ENCODE measurements at regions not wholly inside any gene's neighbourhood (a gene's known extent, or its start where the extent isn't known, plus 50 kb on each side); places are given as distances from the start of the nearest gene placed in this dataset.

DNA sequence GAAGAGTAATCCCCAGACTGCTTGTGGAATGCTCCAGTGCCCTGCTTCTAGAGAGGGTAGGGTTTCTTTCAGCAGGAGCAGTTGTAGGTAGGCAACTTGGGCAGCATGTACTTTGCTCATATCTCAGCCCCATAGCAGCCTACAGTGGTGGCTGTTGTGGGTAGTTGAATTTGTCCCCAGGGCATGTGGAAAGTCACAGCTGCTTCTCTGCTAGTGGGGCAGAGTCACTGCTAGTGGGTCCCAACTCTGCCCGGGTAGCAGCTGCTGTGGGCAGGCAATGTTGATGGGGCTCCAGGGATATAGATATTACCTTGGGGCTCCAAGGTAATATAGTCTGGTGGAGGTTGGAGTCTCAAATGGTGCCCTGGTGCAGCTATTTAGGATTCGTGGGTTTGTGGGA, 174.5 kb downstream of the OTOL1 start:
- POLR2A ChIA-PET: no interaction called here
- CTCF ChIA-PET: no interaction called here

More for the DNA sequence above, 174.5 kb downstream of the OTOL1 start:
- no peak overlapping the region for H3K4me2 ChIP-seq (ENCODE audit: low read length)
- H3K4me3 ChIP-seq (replicated peaks in 1 of 2; ENCODE audit: low read depth in 1 of 2, low read length in 2 of 2): no peak overlapping the region
- H4K20me1 ChIP-seq (ENCODE audit: insufficient read depth): no peaks in the 10 kb centered on the region
- no peaks in the 10 kb centered on the region for H3K4me1 ChIP-seq (ENCODE audit: control insufficient read depth in 1 of 2, insufficient read depth in 2 of 2, low read length in 2 of 2)
- TF ChIP-seq SRF (IDR thresholded peaks at IDR 0.05; ENCODE audit: low read depth) (no peak), EZH2 (IDR thresholded peaks at IDR 0.05) (no peak), RAD21 (IDR thresholded peaks at IDR 0.05; ENCODE audit: low read depth) (no peak), JUND (IDR thresholded peaks at IDR 0.05) (no peak), POLR2A (IDR thresholded peaks at IDR 0.05; ENCODE audit: borderline replicate concordance, extremely low read depth, insufficient read depth, insufficient read length) (no peak), EGR1 (IDR thresholded peaks at IDR 0.05; ENCODE audit: low read depth) (no peak), CTCF (IDR thresholded peaks at IDR 0.05 in 2 of 3, conservative IDR thresholded peaks at IDR 0.05 in 1 of 3; ENCODE audit: borderline replicate concordance in 1 of 3, insufficient read depth in 1 of 3, low read depth in 2 of 3, low read length in 2 of 3) (no peak), CBX3 (IDR thresholded peaks at IDR 0.05; ENCODE audit: low read depth) (no peak), TCF7L2 (IDR thresholded peaks at IDR 0.05; ENCODE audit: borderline replicate concordance, extremely low read depth, insufficient read depth, insufficient read length) (no peak), FOSL1 (IDR thresholded peaks at IDR 0.05; ENCODE audit: low read depth) (no peak), REST (IDR thresholded peaks at IDR 0.05; ENCODE audit: low read depth) (no peak), ZNF274 (IDR thresholded peaks at IDR 0.05; ENCODE audit: low read depth, low read length) (no peak), YY1 (IDR thresholded peaks at IDR 0.05; ENCODE audit: extremely low read depth, insufficient replicate concordance, low read depth, low read length) (no peak), ELF1 (IDR thresholded peaks at IDR 0.05; ENCODE audit: borderline replicate concordance, low read depth) (no peak)
- TF ChIP-seq, protein P1, sequence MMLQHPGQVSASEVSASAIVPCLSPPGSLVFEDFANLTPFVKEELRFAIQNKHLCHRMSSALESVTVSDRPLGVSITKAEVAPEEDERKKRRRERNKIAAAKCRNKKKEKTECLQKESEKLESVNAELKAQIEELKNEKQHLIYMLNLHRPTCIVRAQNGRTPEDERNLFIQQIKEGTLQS (IDR thresholded peaks at IDR 0.05): no peak
- TF ChIP-seq, protein P2, sequence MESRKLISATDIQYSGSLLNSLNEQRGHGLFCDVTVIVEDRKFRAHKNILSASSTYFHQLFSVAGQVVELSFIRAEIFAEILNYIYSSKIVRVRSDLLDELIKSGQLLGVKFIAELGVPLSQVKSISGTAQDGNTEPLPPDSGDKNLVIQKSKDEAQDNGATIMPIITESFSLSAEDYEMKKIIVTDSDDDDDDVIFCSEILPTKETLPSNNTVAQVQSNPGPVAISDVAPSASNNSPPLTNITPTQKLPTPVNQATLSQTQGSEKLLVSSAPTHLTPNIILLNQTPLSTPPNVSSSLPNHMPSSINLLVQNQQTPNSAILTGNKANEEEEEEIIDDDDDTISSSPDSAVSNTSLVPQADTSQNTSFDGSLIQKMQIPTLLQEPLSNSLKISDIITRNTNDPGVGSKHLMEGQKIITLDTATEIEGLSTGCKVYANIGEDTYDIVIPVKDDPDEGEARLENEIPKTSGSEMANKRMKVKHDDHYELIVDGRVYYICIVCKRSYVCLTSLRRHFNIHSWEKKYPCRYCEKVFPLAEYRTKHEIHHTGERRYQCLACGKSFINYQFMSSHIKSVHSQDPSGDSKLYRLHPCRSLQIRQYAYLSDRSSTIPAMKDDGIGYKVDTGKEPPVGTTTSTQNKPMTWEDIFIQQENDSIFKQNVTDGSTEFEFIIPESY (IDR thresholded peaks at IDR 0.05; ENCODE audit: extremely low read depth, insufficient replicate concordance, low read length): no peak
- no peaks in the 10 kb centered on the region for H3K9me3 ChIP-seq (ENCODE audit: control insufficient read depth in 1 of 2, insufficient read depth in 1 of 2, low read depth in 1 of 2, low read length in 2 of 2)
- H2AFZ ChIP-seq (ENCODE audit: low read depth, low read length, poor library complexity, severe bottlenecking): no peak overlapping the region
- ATAC-seq (no peak), DNase-seq (ENCODE audit: low read depth, low spot score) (no peak)
- H3K36me3 ChIP-seq (ENCODE audit: control insufficient read depth in 1 of 2, insufficient read depth in 2 of 2, low read length in 2 of 2): no peaks in the 10 kb centered on the region
- no peaks in the 10 kb centered on the region for H3K79me2 ChIP-seq (ENCODE audit: insufficient read depth, low read length)
- H3K27ac ChIP-seq (ENCODE audit: low read depth, low read length): no peak overlapping the region
- no peak overlapping the region for H3K9ac ChIP-seq (ENCODE audit: low read length)
- H3K27me3 ChIP-seq (ENCODE audit: insufficient read depth, low read length): no peaks in the 10 kb centered on the region
- RAD21 ChIA-PET (ENCODE audit: low non-redundant PET in 1 of 2, low total read pairs in 2 of 2, uncharacterized antibody in 2 of 2, unreplicated experiment in 2 of 2): no interaction called here
- intact Hi-C loops (cut with micrococcal nuclease): no loop called here
- no peaks in the 10 kb centered on the region; the same call in 1 of the 2 replicates for H3K9me2 ChIP-seq (ENCODE audit: insufficient read depth)
- BruUV-seq (replicated peaks): no TSS peak

Measured in HCT116 (cell line).